ENCODE measurements at regions not wholly inside any gene's neighbourhood (a gene's known extent, or its start where the extent isn't known, plus 50 kb on each side); places are given as distances from the start of the nearest gene placed in this dataset.

DNA sequence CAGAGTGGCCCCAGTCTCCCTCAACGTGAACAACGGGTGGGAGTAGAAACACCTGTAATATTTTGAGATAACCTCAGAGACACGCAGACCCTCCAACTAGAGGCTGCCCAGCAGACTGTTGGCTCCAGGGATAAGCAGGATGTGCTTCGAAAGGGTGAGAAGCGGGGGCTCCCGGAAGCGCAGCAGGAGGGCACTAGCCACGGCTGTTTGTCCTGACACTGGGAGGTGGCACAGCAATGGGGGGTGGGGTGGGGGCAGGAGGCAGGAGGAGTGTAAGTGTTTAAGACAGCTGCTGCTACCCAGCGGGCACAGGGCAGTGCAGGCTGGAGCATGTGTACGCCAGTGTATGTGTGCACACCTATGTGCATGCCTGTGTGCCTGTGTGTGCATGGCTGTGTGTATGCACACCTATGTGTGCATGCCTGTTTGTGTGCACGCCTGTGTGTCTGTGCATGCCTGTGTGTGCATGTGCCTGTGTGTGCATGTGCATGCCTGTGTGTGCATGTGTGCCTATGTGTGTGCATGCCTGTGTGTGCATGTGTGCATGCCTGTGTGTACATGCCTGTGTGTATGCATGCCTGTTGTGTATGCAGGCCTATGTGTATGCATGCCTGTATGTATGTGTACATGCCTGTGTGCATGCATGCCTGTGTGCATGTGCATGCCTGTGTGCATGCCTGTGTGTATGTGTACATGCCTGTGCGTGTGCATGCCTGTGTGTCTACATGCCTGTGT is 154.7 kb downstream of the SHANK2 start:
- no peaks in the 10 kb centered on the region for H3K36me3 ChIP-seq
- no peak overlapping the region for H3K4me3 ChIP-seq
- intact Hi-C loops (cut with DNase I) = no loop called here
- H3K9me3 ChIP-seq = no peaks in the 10 kb centered on the region
- H3K4me1 ChIP-seq (replicated peaks) = no peaks in the 10 kb centered on the region
- no peak for TF ChIP-seq POLR2AphosphoS5 (IDR thresholded peaks at IDR 0.05)
- no peak for TF ChIP-seq POLR2A (IDR thresholded peaks at IDR 0.05)
- TF ChIP-seq, protein P1, sequence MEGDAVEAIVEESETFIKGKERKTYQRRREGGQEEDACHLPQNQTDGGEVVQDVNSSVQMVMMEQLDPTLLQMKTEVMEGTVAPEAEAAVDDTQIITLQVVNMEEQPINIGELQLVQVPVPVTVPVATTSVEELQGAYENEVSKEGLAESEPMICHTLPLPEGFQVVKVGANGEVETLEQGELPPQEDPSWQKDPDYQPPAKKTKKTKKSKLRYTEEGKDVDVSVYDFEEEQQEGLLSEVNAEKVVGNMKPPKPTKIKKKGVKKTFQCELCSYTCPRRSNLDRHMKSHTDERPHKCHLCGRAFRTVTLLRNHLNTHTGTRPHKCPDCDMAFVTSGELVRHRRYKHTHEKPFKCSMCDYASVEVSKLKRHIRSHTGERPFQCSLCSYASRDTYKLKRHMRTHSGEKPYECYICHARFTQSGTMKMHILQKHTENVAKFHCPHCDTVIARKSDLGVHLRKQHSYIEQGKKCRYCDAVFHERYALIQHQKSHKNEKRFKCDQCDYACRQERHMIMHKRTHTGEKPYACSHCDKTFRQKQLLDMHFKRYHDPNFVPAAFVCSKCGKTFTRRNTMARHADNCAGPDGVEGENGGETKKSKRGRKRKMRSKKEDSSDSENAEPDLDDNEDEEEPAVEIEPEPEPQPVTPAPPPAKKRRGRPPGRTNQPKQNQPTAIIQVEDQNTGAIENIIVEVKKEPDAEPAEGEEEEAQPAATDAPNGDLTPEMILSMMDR (IDR thresholded peaks at IDR 0.05) = no peak
- no peaks in the 10 kb centered on the region for H3K27me3 ChIP-seq (replicated peaks; ENCODE audit: insufficient read depth)
- H3K27ac ChIP-seq = no peak overlapping the region
- DNase-seq (ENCODE audit: low spot score) = no peak
- 84% methylated on average over 12 of the region's 12 CpGs for WGBS

DNA sequence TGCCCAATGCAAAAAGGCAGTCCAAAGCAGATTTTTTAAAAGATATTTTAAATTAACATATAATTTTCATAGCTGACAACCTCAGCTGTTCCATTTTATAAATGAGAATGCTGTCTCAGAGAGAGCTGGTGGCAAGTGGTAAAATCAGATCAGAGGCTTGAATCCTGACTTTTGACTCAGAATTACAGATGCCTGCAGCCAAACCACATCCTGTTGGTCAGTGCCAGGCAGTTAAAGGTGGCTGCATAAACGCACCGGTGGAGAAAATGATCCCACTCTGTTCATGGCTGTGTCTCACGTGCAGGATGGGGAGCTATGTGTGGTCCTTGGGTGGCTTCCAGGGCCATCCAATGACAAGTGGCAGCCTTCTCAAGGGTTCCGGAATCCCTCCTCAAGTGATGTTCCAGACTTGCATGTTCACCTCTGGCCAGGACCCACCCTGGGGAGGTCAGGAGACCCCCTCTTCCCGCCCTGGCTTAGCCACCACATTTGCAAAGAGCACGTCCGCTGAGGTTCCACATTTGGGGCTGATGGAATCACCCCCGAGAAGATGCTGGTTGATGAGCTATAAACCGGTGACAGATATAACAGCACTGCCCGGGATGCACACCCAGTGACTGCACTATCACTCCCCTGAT is 155.5 kb downstream of the SHANK2 start:
- H3K36me3 ChIP-seq = no peaks in the 10 kb centered on the region
- H3K9me3 ChIP-seq = no peaks in the 10 kb centered on the region
- TF ChIP-seq POLR2AphosphoS5 (IDR thresholded peaks at IDR 0.05) (no peak), POLR2A (IDR thresholded peaks at IDR 0.05) (no peak)
- TF ChIP-seq, protein P1 (IDR thresholded peaks at IDR 0.05) = no peak
- no peaks in the 10 kb centered on the region for H3K27me3 ChIP-seq (replicated peaks; ENCODE audit: insufficient read depth)
- no peak for DNase-seq (ENCODE audit: low spot score)
- intact Hi-C loops (cut with DNase I) = no loop called here
- no peak overlapping the region for H3K4me3 ChIP-seq
- H3K4me1 ChIP-seq (replicated peaks) = no peaks in the 10 kb centered on the region
- WGBS = 69% methylated on average over 10 of the region's 10 CpGs
- H3K27ac ChIP-seq = no peak overlapping the region

DNA sequence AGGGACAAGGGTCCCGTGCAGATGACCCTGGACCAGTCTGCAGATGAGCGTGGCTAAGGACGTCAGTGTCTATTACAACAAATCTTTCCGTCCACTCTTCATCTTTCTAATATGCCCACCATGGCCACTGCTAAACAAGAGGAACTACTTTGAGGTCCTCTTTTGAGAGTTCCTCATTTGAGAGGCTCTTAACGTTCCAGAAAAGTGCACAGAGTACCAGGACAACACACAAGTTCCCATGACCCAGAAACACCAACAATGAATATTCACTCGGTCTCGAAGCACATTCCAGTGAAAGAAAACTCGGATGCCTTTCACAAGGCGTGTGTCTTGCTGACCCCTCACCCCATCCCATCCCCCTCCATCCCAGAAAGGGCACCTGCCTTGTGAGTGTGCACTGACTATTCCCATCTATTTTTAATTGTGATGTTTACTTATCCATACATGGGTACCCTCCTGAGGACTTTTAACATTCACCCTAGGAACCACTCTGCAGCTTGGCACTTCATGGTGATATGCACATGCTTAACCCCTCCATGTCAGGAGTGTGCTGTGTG is 157.0 kb downstream of the SHANK2 start:
- intact Hi-C loops (cut with DNase I) = no loop called here
- H3K27ac ChIP-seq = no peak overlapping the region
- WGBS = 80% methylated on average over 9 of the region's 9 CpGs

DNA sequence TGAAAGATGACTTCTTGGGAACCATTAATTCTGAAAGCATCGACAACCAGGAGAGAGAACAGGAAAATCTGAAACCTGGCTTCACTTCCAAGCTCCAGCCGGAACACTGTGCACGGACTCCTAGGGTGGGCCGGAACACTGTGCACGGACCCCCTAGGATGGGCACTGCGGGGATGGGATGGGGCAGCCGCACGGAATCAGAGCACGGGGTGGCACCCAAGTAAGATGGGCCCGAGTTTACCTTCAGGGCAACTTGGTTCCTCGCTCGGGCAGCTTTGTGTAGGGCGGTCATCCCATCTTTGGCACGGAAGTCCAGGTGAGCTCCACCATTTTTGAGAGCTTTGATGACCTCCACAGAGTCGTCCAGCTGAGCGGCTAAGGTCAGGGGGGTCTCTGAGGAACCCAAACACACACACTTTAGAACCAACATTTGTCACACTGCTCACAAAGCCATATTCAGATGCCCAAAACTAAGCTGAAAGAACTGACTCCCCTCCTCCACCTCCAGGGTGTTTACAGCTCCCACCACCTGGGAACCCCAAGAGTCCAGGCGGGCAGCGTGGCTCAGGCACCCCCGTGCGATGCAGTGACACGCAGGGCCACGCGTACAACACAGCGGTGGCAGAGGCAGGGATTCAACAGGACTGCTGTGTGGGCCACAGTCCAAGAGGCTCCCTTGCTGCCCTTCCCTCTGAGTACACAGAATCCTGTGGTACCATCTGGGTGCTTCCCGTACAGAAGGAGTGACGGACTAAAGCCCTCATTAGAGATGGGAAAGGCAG is 157.9 kb downstream of the SHANK2 start:
- Histone ChIP-seq H3K27me3 (replicated peaks; ENCODE audit: insufficient read depth) (no peaks in the 10 kb centered on the region), H3K4me3 (no peak overlapping the region), H3K27ac (no peak overlapping the region), H3K9me3 (no peaks in the 10 kb centered on the region), H3K4me1 (replicated peaks) (no peaks in the 10 kb centered on the region), H3K36me3 (no peaks in the 10 kb centered on the region)
- no peak for DNase-seq (ENCODE audit: low spot score)
- 95% methylated on average over 26 of the region's 26 CpGs for WGBS
- intact Hi-C loops (cut with DNase I) = no loop called here
- TF ChIP-seq, protein P1 (IDR thresholded peaks at IDR 0.05) = no peak
- TF ChIP-seq POLR2A (IDR thresholded peaks at IDR 0.05) (no peak), POLR2AphosphoS5 (IDR thresholded peaks at IDR 0.05) (no peak)

More for the DNA sequence above, 157.0 kb downstream of the SHANK2 start:
- TF ChIP-seq, protein P1 (IDR thresholded peaks at IDR 0.05) = no peak
- TF ChIP-seq POLR2A (IDR thresholded peaks at IDR 0.05) = no peak
- TF ChIP-seq POLR2AphosphoS5 (IDR thresholded peaks at IDR 0.05) = no peak
- Histone ChIP-seq H3K4me3 (no peak overlapping the region), H3K9me3 (no peaks in the 10 kb centered on the region), H3K27me3 (replicated peaks; ENCODE audit: insufficient read depth) (no peaks in the 10 kb centered on the region), H3K4me1 (replicated peaks) (no peaks in the 10 kb centered on the region), H3K36me3 (no peaks in the 10 kb centered on the region)
- DNase-seq (ENCODE audit: low spot score) = no peak
